ENCODE measurements at regions not wholly inside any gene's neighbourhood (a gene's known extent, or its start where the extent isn't known, plus 50 kb on each side); places are given as distances from the start of the nearest gene placed in this dataset.

DNA sequence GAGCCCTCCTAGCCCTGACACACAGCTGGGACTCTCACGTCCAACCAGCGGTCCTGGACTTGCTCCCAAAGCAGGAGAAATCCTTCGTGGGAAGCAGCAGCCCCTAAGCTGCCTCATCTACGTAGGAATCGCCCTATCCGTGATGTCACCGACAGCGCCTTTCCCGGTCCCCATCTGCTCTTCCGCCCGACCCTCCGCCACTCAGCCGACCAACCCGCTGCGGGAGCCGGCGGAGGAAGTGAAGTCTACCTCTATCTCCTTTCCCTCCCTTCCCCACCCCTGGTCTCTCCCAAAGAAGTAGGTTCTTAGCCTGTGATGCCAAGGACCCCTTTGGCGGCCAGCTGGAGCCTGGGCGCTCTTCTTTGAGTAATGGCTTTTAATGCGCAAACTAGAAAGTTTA, 272.1 kb downstream of the FAM72C start:
- no peak overlapping the region for H3K9ac ChIP-seq (ENCODE audit: low read depth in 1 of 2, low read length in 2 of 2)
- peaks cover 4 to 18% of the 10 kb centered on the region in 2 donors for H3K27me3 ChIP-seq (ENCODE audit: control insufficient read depth in 2 of 2, insufficient read depth in 2 of 2, low read length in 2 of 2)
- no peak overlapping the region for H3K4me3 ChIP-seq (ENCODE audit: low read length in 2 of 2)
- H3K36me3 ChIP-seq (ENCODE audit: control insufficient read depth in 2 of 2, insufficient read depth in 2 of 2, low read length in 2 of 2) = no peaks in the 10 kb centered on the region
- no peaks in the 10 kb centered on the region for H3K4me1 ChIP-seq (ENCODE audit: control insufficient read depth in 2 of 2, insufficient read depth in 2 of 2, low read length in 2 of 2)
- H3K27ac ChIP-seq (ENCODE audit: low read depth in 2 of 2, low read length in 2 of 2) = no peak overlapping the region
- no peaks in the 10 kb centered on the region for H3K9me3 ChIP-seq (ENCODE audit: control insufficient read depth in 2 of 2, low read length in 2 of 2)

DNA sequence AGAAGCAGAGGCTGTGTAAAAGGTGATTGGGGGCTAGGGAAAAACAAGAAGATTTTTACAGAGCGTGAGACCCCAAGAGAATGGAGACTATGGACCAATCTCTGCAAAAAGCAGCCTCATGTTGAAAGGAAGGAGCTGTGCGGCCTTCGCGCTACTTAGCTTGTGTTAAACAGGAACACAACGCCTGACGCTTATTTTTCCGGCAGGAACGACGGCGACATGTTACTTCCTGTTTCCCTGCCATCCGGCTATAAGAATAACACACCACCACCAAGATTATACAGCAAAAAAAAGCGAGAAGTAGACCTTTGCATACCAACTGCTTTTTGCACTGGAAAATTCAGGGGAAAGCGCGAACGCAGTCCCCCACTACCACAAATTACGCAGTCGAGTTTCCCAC, 272.7 kb downstream of the FAM72C start:
- no peak overlapping the region for H3K9ac ChIP-seq (ENCODE audit: low read depth in 1 of 2, low read length in 2 of 2)
- H3K4me1 ChIP-seq (ENCODE audit: control insufficient read depth in 2 of 2, insufficient read depth in 2 of 2, low read length in 2 of 2) = no peaks in the 10 kb centered on the region
- H3K27ac ChIP-seq (ENCODE audit: low read depth in 2 of 2, low read length in 2 of 2) = no peak overlapping the region
- H3K4me3 ChIP-seq (ENCODE audit: low read length in 2 of 2) = no peak overlapping the region
- H3K27me3 ChIP-seq (ENCODE audit: control insufficient read depth in 2 of 2, insufficient read depth in 2 of 2, low read length in 2 of 2) = peaks cover 4 to 19% of the 10 kb centered on the region in 2 donors
- H3K36me3 ChIP-seq (ENCODE audit: control insufficient read depth in 2 of 2, insufficient read depth in 2 of 2, low read length in 2 of 2) = no peaks in the 10 kb centered on the region
- no peaks in the 10 kb centered on the region for H3K9me3 ChIP-seq (ENCODE audit: control insufficient read depth in 2 of 2, low read length in 2 of 2)

DNA sequence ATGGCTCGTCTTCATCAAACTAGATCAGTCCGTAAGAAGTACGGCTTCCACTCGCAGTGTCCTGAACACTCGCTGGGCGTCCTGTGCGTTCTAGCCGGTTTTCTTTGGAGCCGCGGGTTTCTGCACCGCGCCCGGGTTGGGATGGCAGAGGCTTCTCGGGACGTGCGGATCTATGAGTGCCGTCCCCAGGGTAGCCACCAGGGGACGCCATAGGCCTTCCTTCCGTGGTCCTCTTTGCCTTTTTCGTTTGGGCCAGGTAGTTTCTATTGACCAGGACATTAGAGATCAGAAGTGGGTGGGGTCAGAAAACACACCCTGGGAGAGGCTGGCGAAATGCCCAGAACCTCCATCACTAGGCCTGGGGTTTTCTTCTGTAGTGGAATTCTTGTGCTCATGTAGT, 273.8 kb downstream of the FAM72C start:
- H3K4me1 ChIP-seq (ENCODE audit: control insufficient read depth in 2 of 2, insufficient read depth in 2 of 2, low read length in 2 of 2) = no peaks in the 10 kb centered on the region
- H3K9ac ChIP-seq (ENCODE audit: low read depth in 1 of 2, low read length in 2 of 2) = no peak overlapping the region
- H3K9me3 ChIP-seq (ENCODE audit: control insufficient read depth in 2 of 2, low read length in 2 of 2) = no peaks in the 10 kb centered on the region
- H3K4me3 ChIP-seq (ENCODE audit: low read length in 2 of 2) = no peak overlapping the region
- no peaks in the 10 kb centered on the region for H3K36me3 ChIP-seq (ENCODE audit: control insufficient read depth in 2 of 2, insufficient read depth in 2 of 2, low read length in 2 of 2)
- H3K27me3 ChIP-seq (ENCODE audit: control insufficient read depth in 2 of 2, insufficient read depth in 2 of 2, low read length in 2 of 2) = peaks cover 4 to 25% of the 10 kb centered on the region in 2 donors
- no peak overlapping the region for H3K27ac ChIP-seq (ENCODE audit: low read depth in 2 of 2, low read length in 2 of 2)

DNA sequence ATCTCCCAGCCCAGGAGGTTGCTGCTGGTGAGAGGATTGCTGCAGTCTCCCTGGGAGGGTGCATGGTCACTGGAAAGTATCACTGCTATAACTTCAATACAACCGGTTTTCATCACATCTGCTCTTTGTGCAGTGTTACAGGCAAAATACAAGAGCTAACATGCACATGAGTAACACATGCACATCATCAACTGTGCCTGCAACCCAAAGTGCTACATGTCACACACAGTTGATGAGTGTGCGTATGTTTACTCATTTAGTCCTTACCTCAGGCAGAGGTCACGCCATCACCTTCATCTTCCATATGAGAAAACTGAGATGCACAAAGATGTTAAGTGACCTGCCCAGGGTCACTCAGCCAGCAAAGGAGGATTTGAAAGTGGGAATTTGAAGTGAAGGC, 277.7 kb downstream of the FAM72C start:
- Histone ChIP-seq H3K9me3 (ENCODE audit: control insufficient read depth in 2 of 2, low read length in 2 of 2) (no peaks in the 10 kb centered on the region), H3K9ac (ENCODE audit: low read depth in 1 of 2, low read length in 2 of 2) (no peak overlapping the region), H3K4me1 (ENCODE audit: control insufficient read depth in 2 of 2, insufficient read depth in 2 of 2, low read length in 2 of 2) (no peaks in the 10 kb centered on the region), H3K27me3 (ENCODE audit: control insufficient read depth in 2 of 2, insufficient read depth in 2 of 2, low read length in 2 of 2) (peaks cover 4 to 37% of the 10 kb centered on the region in 2 donors), H3K36me3 (ENCODE audit: control insufficient read depth in 2 of 2, insufficient read depth in 2 of 2, low read length in 2 of 2) (no peaks in the 10 kb centered on the region), H3K27ac (ENCODE audit: low read depth in 2 of 2, low read length in 2 of 2) (no peak overlapping the region), H3K4me3 (ENCODE audit: low read length in 2 of 2) (no peak overlapping the region)

DNA sequence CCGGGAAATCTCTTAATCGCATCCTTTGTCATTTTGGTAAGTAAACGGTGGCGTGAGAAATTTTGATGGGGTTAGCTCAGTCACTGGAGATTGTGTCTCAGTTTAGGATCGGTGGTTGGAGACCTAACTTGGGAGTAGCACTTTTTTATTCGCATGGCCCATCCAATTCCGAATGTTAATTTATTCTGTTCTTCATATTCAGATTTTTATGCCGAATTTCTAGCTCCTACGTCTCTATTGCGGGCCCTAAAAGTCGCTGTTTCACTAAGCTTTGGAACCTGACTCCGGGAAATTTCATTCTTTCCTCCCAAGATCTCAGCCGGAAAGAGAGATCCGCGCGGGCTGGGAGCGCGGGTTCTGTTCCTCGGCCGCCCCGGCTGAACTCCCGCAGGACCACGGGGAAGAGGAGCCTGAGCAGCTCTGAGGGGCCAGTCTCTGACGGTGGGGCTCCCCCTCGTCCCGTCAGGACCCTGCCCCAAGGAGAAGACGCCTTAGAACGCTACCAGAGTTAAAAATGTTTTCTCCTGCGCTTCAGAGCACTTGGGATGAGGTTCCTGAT, 279.7 kb downstream of the FAM72C start:
- H3K9ac ChIP-seq (ENCODE audit: low read depth in 1 of 2, low read length in 2 of 2) = no peak overlapping the region
- no peaks in the 10 kb centered on the region for H3K9me3 ChIP-seq (ENCODE audit: control insufficient read depth in 2 of 2, low read length in 2 of 2)
- peaks cover 0 to 23% of the 10 kb centered on the region in 2 donors for H3K27me3 ChIP-seq (ENCODE audit: control insufficient read depth in 2 of 2, insufficient read depth in 2 of 2, low read length in 2 of 2)
- no peaks in the 10 kb centered on the region for H3K36me3 ChIP-seq (ENCODE audit: control insufficient read depth in 2 of 2, insufficient read depth in 2 of 2, low read length in 2 of 2)
- no peak overlapping the region for H3K27ac ChIP-seq (ENCODE audit: low read depth in 2 of 2, low read length in 2 of 2)
- H3K4me3 ChIP-seq (ENCODE audit: low read length in 2 of 2) = no peak overlapping the region
- H3K4me1 ChIP-seq (ENCODE audit: control insufficient read depth in 2 of 2, insufficient read depth in 2 of 2, low read length in 2 of 2) = no peaks in the 10 kb centered on the region

DNA sequence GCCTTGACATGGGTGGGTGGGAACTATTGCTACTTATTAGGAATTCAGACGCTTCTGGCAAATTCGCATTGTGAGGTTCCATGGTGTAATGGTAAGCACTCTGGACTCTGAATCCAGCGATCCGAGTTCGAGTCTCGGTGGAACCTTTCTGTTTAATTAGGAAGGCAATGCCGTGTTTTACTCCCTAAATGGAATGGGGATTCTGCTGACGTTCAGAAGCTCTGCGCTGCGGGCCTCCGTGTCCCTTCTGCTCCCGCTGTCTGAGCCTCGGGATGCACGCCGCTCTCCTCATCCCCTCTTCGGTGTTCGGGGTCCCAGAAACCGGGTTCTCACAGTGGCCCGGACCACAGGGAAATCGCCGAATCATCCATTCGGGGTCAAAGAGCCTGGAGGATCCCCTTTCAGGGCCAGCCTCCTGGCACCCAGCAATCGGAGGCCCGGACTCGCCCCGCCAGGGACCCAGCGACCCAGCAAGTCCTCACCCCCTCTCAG, 280.3 kb downstream of the FAM72C start:
- Histone ChIP-seq H3K9ac (ENCODE audit: low read depth in 1 of 2, low read length in 2 of 2) (no peak overlapping the region), H3K4me1 (ENCODE audit: control insufficient read depth in 2 of 2, insufficient read depth in 2 of 2, low read length in 2 of 2) (no peaks in the 10 kb centered on the region), H3K36me3 (ENCODE audit: control insufficient read depth in 2 of 2, insufficient read depth in 2 of 2, low read length in 2 of 2) (no peaks in the 10 kb centered on the region), H3K27ac (ENCODE audit: low read depth in 2 of 2, low read length in 2 of 2) (no peak overlapping the region), H3K27me3 (ENCODE audit: control insufficient read depth in 2 of 2, insufficient read depth in 2 of 2, low read length in 2 of 2) (peaks cover 0 to 23% of the 10 kb centered on the region in 2 donors), H3K9me3 (ENCODE audit: control insufficient read depth in 2 of 2, low read length in 2 of 2) (no peaks in the 10 kb centered on the region), H3K4me3 (ENCODE audit: low read length in 2 of 2) (no peak overlapping the region)

DNA sequence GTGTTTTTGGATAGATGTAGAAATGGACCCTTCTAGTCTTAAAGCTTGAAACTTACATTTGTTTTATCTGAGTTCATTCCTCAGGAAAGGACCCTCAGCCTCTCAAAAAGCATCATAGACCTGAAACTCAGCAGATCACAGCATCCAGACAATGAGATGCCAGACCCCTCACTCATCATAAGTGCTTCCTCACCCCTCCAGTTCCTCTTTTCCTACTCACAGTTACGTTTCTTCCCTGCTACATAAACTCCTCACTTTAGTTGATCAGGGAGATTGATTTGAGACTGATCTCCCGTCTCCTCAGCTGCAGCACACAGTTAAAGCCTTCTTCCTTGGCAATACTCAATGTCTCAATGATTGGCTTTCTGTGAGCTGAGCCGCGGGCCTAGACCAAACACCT, 282.0 kb downstream of the FAM72C start:
- Histone ChIP-seq H3K27ac (ENCODE audit: low read depth in 2 of 2, low read length in 2 of 2) (no peak overlapping the region), H3K27me3 (ENCODE audit: control insufficient read depth in 2 of 2, insufficient read depth in 2 of 2, low read length in 2 of 2) (peaks cover 0 to 23% of the 10 kb centered on the region in 2 donors), H3K4me1 (ENCODE audit: control insufficient read depth in 2 of 2, insufficient read depth in 2 of 2, low read length in 2 of 2) (no peaks in the 10 kb centered on the region), H3K4me3 (ENCODE audit: low read length in 2 of 2) (no peak overlapping the region), H3K9ac (ENCODE audit: low read depth in 1 of 2, low read length in 2 of 2) (no peak overlapping the region), H3K9me3 (ENCODE audit: control insufficient read depth in 2 of 2, low read length in 2 of 2) (no peaks in the 10 kb centered on the region), H3K36me3 (ENCODE audit: control insufficient read depth in 2 of 2, insufficient read depth in 2 of 2, low read length in 2 of 2) (no peaks in the 10 kb centered on the region)

DNA sequence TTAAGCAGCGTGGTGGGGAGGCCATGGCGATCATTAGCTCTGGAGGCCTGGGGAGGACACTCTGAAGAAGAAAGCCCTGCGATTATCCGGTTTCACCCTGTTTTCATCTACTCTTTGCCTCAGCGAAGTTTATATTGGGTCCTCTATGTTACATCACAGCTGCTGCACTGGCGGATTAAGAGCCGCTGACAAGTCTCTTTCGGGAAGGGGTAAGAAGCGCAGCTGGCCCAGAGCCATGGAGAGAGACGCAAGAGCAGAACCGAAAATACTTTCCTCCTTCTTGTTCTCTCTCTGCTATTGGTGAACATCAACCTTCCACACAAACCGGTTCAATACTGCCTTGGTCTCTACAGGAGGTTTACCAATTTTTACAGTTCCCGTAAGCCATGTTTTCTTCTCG, 291.5 kb downstream of the FAM72C start:
- no peaks in the 10 kb centered on the region for H3K27me3 ChIP-seq (ENCODE audit: control insufficient read depth in 2 of 2, insufficient read depth in 2 of 2, low read length in 2 of 2)
- no peak overlapping the region for H3K9ac ChIP-seq (ENCODE audit: low read depth in 1 of 2, low read length in 2 of 2)
- H3K36me3 ChIP-seq (ENCODE audit: control insufficient read depth in 2 of 2, insufficient read depth in 2 of 2, low read length in 2 of 2) = no peaks in the 10 kb centered on the region

DNA sequence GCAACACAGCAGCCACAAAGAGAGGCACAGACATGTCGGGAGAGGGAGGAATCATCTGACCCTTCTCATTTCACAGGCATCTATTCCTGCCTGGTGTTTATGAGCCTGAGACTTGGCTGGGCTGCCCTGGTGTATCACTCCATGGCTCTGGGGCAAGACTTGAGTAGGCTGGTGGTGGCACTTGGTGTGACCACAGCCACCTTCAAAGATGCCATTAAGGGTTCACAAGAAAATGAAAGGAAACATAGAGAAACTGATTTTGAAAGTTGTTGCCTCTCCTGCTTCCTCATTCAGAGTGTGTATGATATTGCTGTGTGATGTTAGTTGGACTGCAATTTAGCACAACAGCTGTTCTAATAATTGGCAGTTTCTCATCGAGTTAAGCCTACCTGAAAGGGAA, 298.8 kb downstream of the FAM72C start:
- no peak overlapping the region for H3K4me3 ChIP-seq (ENCODE audit: low read length in 2 of 2)

More for the DNA sequence above, 291.5 kb downstream of the FAM72C start:
- no peak overlapping the region for H3K27ac ChIP-seq (ENCODE audit: low read depth in 2 of 2, low read length in 2 of 2)
- H3K4me1 ChIP-seq (ENCODE audit: control insufficient read depth in 2 of 2, insufficient read depth in 2 of 2, low read length in 2 of 2) = no peaks in the 10 kb centered on the region
- H3K4me3 ChIP-seq (ENCODE audit: low read length in 2 of 2) = no peak overlapping the region
- H3K9me3 ChIP-seq (ENCODE audit: control insufficient read depth in 2 of 2, low read length in 2 of 2) = no peaks in the 10 kb centered on the region

DNA sequence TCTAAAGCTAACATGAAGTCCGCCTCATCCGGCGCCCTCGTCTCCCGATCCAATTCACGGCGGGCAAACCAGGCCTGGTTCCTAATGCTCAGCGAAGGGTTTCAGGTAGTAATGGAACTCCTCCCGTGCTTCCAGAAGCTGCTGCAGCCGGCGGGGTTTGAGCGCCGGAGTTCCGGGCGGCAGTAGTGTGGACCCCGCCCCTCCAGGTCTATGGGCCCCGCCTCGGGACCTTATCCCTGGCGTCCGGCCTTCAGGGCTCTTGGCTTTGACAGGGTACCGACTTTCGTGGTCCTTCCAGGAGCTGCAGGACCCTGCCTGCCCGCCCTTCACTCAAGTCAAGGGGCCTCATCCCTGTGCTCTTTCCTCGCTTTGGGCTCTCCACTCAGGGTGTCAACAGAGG, 304.1 kb downstream of the FAM72C start:
- Histone ChIP-seq H3K9ac (ENCODE audit: low read depth in 1 of 2, low read length in 2 of 2) (no peak overlapping the region), H3K27me3 (ENCODE audit: control insufficient read depth in 2 of 2, insufficient read depth in 2 of 2, low read length in 2 of 2) (peaks cover 0 to 7% of the 10 kb centered on the region in 2 donors), H3K4me3 (ENCODE audit: low read length in 2 of 2) (no peak overlapping the region), H3K36me3 (ENCODE audit: control insufficient read depth in 2 of 2, insufficient read depth in 2 of 2, low read length in 2 of 2) (no peaks in the 10 kb centered on the region), H3K27ac (ENCODE audit: low read depth in 2 of 2, low read length in 2 of 2) (no peak overlapping the region), H3K4me1 (ENCODE audit: control insufficient read depth in 2 of 2, insufficient read depth in 2 of 2, low read length in 2 of 2) (no peaks in the 10 kb centered on the region), H3K9me3 (ENCODE audit: control insufficient read depth in 2 of 2, low read length in 2 of 2) (no peaks in the 10 kb centered on the region)

More for the DNA sequence above, 298.8 kb downstream of the FAM72C start:
- no peaks in the 10 kb centered on the region for H3K27me3 ChIP-seq (ENCODE audit: control insufficient read depth in 2 of 2, insufficient read depth in 2 of 2, low read length in 2 of 2)
- H3K9ac ChIP-seq (ENCODE audit: low read depth in 1 of 2, low read length in 2 of 2) = no peak overlapping the region
- H3K27ac ChIP-seq (ENCODE audit: low read depth in 2 of 2, low read length in 2 of 2) = no peak overlapping the region
- H3K36me3 ChIP-seq (ENCODE audit: control insufficient read depth in 2 of 2, insufficient read depth in 2 of 2, low read length in 2 of 2) = no peaks in the 10 kb centered on the region
- no peaks in the 10 kb centered on the region for H3K9me3 ChIP-seq (ENCODE audit: control insufficient read depth in 2 of 2, low read length in 2 of 2)
- H3K4me1 ChIP-seq (ENCODE audit: control insufficient read depth in 2 of 2, insufficient read depth in 2 of 2, low read length in 2 of 2) = no peaks in the 10 kb centered on the region

DNA sequence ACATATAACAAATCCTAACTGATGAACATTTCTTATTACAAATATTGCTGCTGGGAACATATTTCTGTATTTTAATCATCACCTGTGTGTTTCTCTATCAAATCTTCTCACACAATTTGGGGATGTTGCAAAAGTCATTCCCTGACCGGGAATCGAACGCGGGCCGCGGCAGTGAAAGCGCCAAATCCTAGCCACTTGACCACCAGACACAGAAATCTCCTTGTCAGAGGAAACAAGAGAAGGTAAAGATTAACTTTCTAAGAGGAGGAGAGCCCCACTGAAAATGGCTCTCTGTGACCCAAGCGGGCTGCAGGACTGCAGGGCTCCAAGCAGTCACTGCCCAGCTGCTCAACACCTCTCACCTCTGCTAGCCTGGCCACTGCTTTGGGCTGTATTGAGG, 304.9 kb downstream of the FAM72C start:
- Histone ChIP-seq H3K4me3 (ENCODE audit: low read length in 2 of 2) (no peak overlapping the region), H3K27me3 (ENCODE audit: control insufficient read depth in 2 of 2, insufficient read depth in 2 of 2, low read length in 2 of 2) (peaks cover 0 to 7% of the 10 kb centered on the region in 2 donors), H3K27ac (ENCODE audit: low read depth in 2 of 2, low read length in 2 of 2) (no peak overlapping the region), H3K36me3 (ENCODE audit: control insufficient read depth in 2 of 2, insufficient read depth in 2 of 2, low read length in 2 of 2) (no peaks in the 10 kb centered on the region), H3K4me1 (ENCODE audit: control insufficient read depth in 2 of 2, insufficient read depth in 2 of 2, low read length in 2 of 2) (no peaks in the 10 kb centered on the region), H3K9ac (ENCODE audit: low read depth in 1 of 2, low read length in 2 of 2) (no peak overlapping the region), H3K9me3 (ENCODE audit: control insufficient read depth in 2 of 2, low read length in 2 of 2) (no peaks in the 10 kb centered on the region)
